ENCODE measurements at regions not wholly inside any gene's neighbourhood (a gene's known extent, or its start where the extent isn't known, plus 50 kb on each side); places are given as distances from the start of the nearest gene placed in this dataset.

DNA sequence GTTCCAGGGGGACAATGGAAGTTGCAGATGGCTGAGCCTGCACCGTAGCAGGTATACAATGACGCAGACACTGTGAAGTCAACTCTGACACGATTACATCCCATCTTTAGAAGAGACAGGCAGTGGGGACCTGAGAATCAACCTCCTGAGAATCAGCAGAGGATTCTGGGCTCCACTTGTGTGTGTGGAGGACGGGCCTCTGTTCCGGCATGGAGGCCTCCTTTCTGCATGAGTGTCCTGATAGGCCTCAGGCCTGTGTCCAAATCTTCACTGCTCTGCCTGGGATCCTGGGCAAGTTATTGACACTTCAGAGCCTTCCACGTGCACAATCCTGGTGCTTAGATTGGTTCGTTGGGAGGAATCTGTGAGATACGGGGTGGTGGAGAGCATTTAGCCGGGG, 151.2 kb upstream of the COL5A1 start:
- WGBS, 4 donors: 89 to 95% (median 92%) methylated on average over 5 to 9 of the region's 9 CpGs
- H3K4me1 ChIP-seq: peaks cover 0 to 28% (median 4%) of the 10 kb centered on the region in 12 donors
- H3K9me3 ChIP-seq: no peaks in the 10 kb centered on the region
- DNase-seq (no peak), ATAC-seq (no peak)
- TF ChIP-seq POLR2A (IDR thresholded peaks at IDR 0.05): no peak
- TF ChIP-seq, protein P1, sequence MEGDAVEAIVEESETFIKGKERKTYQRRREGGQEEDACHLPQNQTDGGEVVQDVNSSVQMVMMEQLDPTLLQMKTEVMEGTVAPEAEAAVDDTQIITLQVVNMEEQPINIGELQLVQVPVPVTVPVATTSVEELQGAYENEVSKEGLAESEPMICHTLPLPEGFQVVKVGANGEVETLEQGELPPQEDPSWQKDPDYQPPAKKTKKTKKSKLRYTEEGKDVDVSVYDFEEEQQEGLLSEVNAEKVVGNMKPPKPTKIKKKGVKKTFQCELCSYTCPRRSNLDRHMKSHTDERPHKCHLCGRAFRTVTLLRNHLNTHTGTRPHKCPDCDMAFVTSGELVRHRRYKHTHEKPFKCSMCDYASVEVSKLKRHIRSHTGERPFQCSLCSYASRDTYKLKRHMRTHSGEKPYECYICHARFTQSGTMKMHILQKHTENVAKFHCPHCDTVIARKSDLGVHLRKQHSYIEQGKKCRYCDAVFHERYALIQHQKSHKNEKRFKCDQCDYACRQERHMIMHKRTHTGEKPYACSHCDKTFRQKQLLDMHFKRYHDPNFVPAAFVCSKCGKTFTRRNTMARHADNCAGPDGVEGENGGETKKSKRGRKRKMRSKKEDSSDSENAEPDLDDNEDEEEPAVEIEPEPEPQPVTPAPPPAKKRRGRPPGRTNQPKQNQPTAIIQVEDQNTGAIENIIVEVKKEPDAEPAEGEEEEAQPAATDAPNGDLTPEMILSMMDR (IDR thresholded peaks at IDR 0.05): no peak
- no peaks in the 10 kb centered on the region for H3K36me3 ChIP-seq
- no peak overlapping the region for H3K4me3 ChIP-seq
- no peak overlapping the region for H3K27ac ChIP-seq
- intact Hi-C loops (cut with DNase I): no loop called here
- peaks cover 0 to 29% (median 0%) of the 10 kb centered on the region in 9 donors for H3K27me3 ChIP-seq

DNA sequence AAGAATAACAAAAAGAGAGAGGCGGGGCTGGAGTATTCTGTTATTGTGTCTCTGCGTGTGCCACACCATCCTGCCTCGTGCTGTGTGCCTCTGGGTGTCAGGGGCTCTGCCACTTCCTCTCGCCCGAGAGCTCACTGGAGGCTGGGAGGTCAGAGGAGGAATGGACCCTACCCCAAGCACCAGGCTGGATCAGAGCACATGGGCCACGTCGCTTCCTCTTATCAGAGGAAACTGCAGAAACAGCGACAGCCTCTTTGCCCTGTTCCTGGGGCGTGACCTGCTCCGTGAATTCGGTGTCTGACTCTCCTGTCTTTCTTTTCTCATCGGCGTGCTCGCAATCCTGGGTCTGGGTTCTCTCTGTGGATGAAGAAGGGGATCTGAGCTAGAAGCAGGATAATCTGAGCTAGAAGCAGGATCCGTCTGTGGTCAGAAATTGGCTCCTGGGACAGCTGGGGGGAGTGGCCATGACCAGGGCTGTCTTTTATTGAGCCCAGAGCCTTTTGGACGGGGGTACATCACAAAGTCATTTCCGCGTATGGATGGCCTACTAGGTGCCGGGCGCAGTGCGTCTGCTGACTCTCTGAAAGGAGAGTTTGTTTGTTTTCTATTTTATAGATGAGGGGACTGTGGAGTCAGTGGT, 150.3 kb upstream of the COL5A1 start:
- DNase-seq (peak in 2 of 5 donors; percentile 25 to 37), ATAC-seq (peak in 1 of 4 donors; percentile 30)

DNA sequence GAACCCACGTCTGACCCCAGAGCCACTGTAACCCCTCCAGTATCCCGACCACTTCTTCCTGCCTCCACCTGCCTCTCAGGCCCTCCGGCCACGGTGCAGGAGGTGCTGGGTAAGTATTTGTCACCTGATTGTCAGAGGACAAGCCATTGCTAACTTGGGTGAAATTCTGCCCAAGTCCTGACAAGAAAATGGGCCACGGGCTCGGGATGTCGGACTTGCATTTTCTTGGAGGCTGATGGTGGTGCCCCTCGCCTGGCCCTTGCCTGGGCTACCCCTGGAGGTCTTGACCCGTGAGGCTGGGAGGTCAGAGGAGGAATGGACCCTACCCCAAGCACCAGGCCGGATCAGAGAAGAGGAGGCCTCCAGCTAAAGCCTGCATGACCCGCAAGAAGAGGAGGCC, 149.7 kb upstream of the COL5A1 start:
- H3K9me3 ChIP-seq: no peaks in the 10 kb centered on the region
- no peaks in the 10 kb centered on the region for H3K36me3 ChIP-seq
- H3K4me1 ChIP-seq: peaks cover 0 to 28% (median 4%) of the 10 kb centered on the region in 12 donors
- ATAC-seq (no peak), DNase-seq (no peak)
- peaks cover 0 to 30% (median 0%) of the 10 kb centered on the region in 9 donors for H3K27me3 ChIP-seq
- WGBS, 4 donors: 71 to 79% (median 79%) methylated on average over 11 of the region's 11 CpGs
- H3K27ac ChIP-seq: peak overlapping the region in 7 of 12 donors; percentile 3 to 72 (median 42)
- no peak overlapping the region for H3K4me3 ChIP-seq
- intact Hi-C loops (cut with DNase I): no loop called here
- TF ChIP-seq, protein P1 (IDR thresholded peaks at IDR 0.05): no peak
- TF ChIP-seq POLR2A (IDR thresholded peaks at IDR 0.05): no peak

More for the DNA sequence above, 150.3 kb upstream of the COL5A1 start:
- no peaks in the 10 kb centered on the region for H3K36me3 ChIP-seq
- H3K9me3 ChIP-seq: no peaks in the 10 kb centered on the region
- intact Hi-C loops (cut with DNase I): no loop called here
- peaks cover 0 to 30% (median 0%) of the 10 kb centered on the region in 9 donors for H3K27me3 ChIP-seq
- WGBS, 4 donors: 75 to 81% (median 79%) methylated on average over 21 of the region's 21 CpGs
- peak overlapping the region in 4 of 12 donors; percentile 15 to 72 (median 40) for H3K27ac ChIP-seq
- no peak for TF ChIP-seq POLR2A (IDR thresholded peaks at IDR 0.05)
- TF ChIP-seq, protein P1 (IDR thresholded peaks at IDR 0.05): no peak
- H3K4me1 ChIP-seq: peaks cover 0 to 28% (median 4%) of the 10 kb centered on the region in 12 donors
- no peak overlapping the region for H3K4me3 ChIP-seq

DNA sequence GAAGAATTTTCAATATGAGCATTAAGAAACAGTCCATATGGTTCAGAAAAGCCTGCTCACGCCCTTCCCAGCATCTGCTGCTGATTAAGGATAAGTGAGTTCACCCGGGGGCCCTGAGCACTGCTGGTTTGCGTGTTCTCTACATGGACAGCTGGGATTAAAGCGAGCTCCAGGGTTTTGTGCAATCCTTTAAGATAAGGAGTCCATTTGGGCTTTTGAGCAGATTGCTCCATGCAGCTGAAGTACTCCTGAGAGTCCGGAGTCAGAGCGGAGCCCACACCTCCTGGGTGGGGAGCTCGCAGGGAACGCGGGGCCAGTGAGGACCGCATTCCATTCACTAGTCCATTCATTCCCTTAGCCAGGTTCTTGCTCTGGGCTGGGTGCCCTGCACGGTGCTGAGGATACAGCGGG, 149.3 kb upstream of the COL5A1 start:
- intact Hi-C loops (cut with DNase I): no loop called here
- 62 to 72% (median 67%) methylated on average over 12 of the region's 12 CpGs for WGBS, 4 donors

More for the DNA sequence above, 149.3 kb upstream of the COL5A1 start:
- TF ChIP-seq POLR2A (IDR thresholded peaks at IDR 0.05): no peak
- TF ChIP-seq, protein P1 (IDR thresholded peaks at IDR 0.05): no peak
- peak overlapping the region in 2 of 12 donors; percentile 42 to 72 for H3K27ac ChIP-seq
- H3K36me3 ChIP-seq: no peaks in the 10 kb centered on the region
- peaks cover 0 to 28% (median 4%) of the 10 kb centered on the region in 12 donors for H3K4me1 ChIP-seq
- peaks cover 0 to 30% (median 0%) of the 10 kb centered on the region in 9 donors for H3K27me3 ChIP-seq
- ATAC-seq (peak; percentile 50 to 86 (median 84)), DNase-seq (peak in 3 of 5 donors; percentile 57 to 83 (median 79))
- no peak overlapping the region for H3K4me3 ChIP-seq
- no peaks in the 10 kb centered on the region for H3K9me3 ChIP-seq

Measured in heart left ventricle (tissue), 16 donors.